Tibial nerve (tissue), 4 donors: ENCODE measurements at regions not wholly inside any gene's neighbourhood (a gene's known extent, or its start where the extent isn't known, plus 50 kb on each side); places are given as distances from the start of the nearest gene placed in this dataset.
A peak's percentile ranks its signal among the peaks of the same experiment; 100 is the strongest.

Experiments
- DNase-seq, 2 donors: peaks; one replicate each; pipeline ENCODE4 v3.0.0-alpha.2; 2019; ENCODE audit warnings: low spot score in 2 of 2
- H3K27ac ChIP-seq, 4 donors: fragments of 200-600 bp; sonication (generic) in 3 of 4; one replicate each; pipeline ENCODE4 v1.5.1; 2017 to 2019; ENCODE audit warnings: mild to moderate bottlenecking in 1 of 4
- H3K27me3 ChIP-seq, 2 donors: fragments of 200-600 bp; sonication (generic) in 1 of 2; one replicate each; pipeline versions ENCODE4 v1.5.1 to v1.6.0; 2017 to 2019
- H3K36me3 ChIP-seq, 3 donors: fragments of 200-600 bp; sonication (generic); one replicate each; pipeline ENCODE4 v1.5.1; 2018 to 2019
- H3K4me1 ChIP-seq, 4 donors: fragments of 200-600 bp; sonication (generic) in 3 of 4; one replicate each; pipeline ENCODE4 v1.5.1; 2017 to 2019
- H3K4me3 ChIP-seq, 4 donors: fragments of 200-600 bp; sonication (generic) in 3 of 4; one replicate each; pipeline ENCODE4 v1.5.1; 2017 to 2019; ENCODE audit warnings: mild to moderate bottlenecking in 1 of 4, moderate library complexity in 1 of 4
- H3K9me3 ChIP-seq, 4 donors: fragments of 200-600 bp; sonication (generic) in 3 of 4; one replicate each; pipeline ENCODE4 v1.5.1; 2017 to 2019
- EP300 ChIP-seq, 2 donors: sonication (generic); formaldehyde crosslinking; IDR thresholded peaks; one replicate each; pipeline ENCODE4 v1.6.1; 2017; ENCODE audit warnings: antibody characterized with exemption in 2 of 2, mild to moderate bottlenecking in 1 of 2
- POLR2A ChIP-seq, 2 donors: fragments of 450-650 bp; IDR thresholded peaks; one replicate each; pipeline ENCODE4 v1.6.1; 2017; ENCODE audit warnings: antibody characterized with exemption in 2 of 2, mild to moderate bottlenecking in 2 of 2, moderate library complexity in 2 of 2
- WGBS, 2 donors: methylation state at CpG; one replicate each; pipeline ENCODE4 v1.1.5; 2018; 5-methylcytosine and 5-hydroxymethylcytosine counted together
- TF ChIP-seq, protein P1 (sequence below), 5 experiments: fragments of 200-600 bp in 3 of 5; fragments of 450-650 bp in 2 of 5; sonication (generic) in 3 of 5; IDR thresholded peaks; one replicate each; pipeline ENCODE4 v1.5.1; 2016 to 2019; ENCODE audit warnings: antibody characterized with exemption in 5 of 5, mild to moderate bottlenecking in 3 of 5, moderate library complexity in 2 of 5

DNA sequence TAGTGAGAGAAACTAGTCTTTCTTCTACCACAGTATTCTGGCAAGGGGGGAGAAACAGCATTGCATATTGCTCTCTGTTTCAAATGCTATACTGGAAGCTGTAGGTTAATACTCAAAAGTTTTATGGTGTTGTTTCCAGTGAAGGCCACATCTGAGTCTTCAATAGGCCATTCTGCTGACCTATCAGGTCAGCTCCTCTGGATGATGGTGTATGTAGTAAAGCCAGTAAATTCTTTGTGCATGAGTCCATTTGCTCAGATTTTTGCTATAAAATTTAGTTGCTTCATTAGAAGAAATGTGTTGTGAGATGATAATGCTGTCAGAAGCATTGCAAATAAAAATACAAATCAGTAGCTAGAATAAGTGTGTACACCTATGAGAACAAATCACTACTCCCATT lies 64.9 kb upstream of the RBMS3 start:
- no peak overlapping the region for H3K27ac ChIP-seq
- no peaks in the 10 kb centered on the region for H3K9me3 ChIP-seq
- no peaks in the 10 kb centered on the region for H3K27me3 ChIP-seq
- TF ChIP-seq POLR2A (IDR thresholded peaks at IDR 0.05) (no peak), EP300 (IDR thresholded peaks at IDR 0.05) (no peak)
- TF ChIP-seq, protein P1, sequence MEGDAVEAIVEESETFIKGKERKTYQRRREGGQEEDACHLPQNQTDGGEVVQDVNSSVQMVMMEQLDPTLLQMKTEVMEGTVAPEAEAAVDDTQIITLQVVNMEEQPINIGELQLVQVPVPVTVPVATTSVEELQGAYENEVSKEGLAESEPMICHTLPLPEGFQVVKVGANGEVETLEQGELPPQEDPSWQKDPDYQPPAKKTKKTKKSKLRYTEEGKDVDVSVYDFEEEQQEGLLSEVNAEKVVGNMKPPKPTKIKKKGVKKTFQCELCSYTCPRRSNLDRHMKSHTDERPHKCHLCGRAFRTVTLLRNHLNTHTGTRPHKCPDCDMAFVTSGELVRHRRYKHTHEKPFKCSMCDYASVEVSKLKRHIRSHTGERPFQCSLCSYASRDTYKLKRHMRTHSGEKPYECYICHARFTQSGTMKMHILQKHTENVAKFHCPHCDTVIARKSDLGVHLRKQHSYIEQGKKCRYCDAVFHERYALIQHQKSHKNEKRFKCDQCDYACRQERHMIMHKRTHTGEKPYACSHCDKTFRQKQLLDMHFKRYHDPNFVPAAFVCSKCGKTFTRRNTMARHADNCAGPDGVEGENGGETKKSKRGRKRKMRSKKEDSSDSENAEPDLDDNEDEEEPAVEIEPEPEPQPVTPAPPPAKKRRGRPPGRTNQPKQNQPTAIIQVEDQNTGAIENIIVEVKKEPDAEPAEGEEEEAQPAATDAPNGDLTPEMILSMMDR (IDR thresholded peaks at IDR 0.05), result no peak
- H3K4me1 ChIP-seq, result no peaks in the 10 kb centered on the region
- no peak for DNase-seq
- no peaks in the 10 kb centered on the region for H3K36me3 ChIP-seq
- H3K4me3 ChIP-seq, result no peak overlapping the region

DNA sequence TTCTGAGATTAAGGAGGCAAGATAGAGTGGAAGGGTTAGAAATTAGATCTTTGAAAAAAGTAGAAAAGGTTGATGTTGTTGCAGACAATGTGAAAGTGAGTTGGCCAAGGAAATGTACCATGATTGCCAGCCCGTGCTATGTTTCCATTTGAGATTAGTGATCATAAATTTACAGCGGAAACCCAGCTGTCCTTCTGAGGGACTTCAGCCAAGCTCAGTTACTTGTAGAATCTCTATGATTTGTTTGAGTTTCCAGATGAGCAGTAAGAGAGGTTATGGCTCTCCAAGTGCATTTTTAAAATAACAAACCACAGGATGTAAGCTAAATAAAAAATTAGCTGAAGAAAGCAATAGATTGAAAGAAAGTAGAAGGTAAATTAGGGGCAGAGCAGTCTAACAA lies 54.2 kb upstream of the RBMS3 start:
- no peak for DNase-seq
- Histone ChIP-seq H3K4me3 (no peak overlapping the region), H3K4me1 (peaks cover 0 to 5% (median 0%) of the 10 kb centered on the region in 4 donors), H3K36me3 (no peaks in the 10 kb centered on the region), H3K27me3 (no peaks in the 10 kb centered on the region), H3K27ac (peak overlapping the region in 1 of 4 donors; percentile 0), H3K9me3 (peaks cover 0 to 3% (median 0%) of the 10 kb centered on the region in 4 donors)
- TF ChIP-seq, protein P1 (IDR thresholded peaks at IDR 0.05), result no peak
- TF ChIP-seq EP300 (IDR thresholded peaks at IDR 0.05) (no peak), POLR2A (IDR thresholded peaks at IDR 0.05) (no peak)
- WGBS, 2 donors, result 32 to 38% methylated on average over 2 of the region's 2 CpGs

DNA sequence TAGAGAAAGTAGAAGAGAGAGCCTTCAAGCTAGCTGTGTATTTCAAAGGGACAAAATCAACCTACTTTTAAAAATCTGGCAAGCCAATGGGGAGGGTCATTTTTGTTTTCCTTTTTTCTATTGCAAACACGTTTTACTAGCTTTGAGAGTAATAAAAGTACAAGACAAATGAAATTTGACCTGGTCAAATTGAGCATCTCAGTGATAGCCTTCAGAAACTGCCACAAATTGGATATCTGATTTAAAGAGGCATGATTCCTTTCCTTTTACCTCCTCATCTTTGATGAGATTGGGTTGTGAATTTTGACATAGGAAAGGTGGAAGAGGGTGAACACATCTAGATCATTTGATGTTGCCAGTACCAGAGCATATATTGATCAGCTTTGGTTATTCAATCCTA lies 53.6 kb upstream of the RBMS3 start:
- TF ChIP-seq, protein P1 (IDR thresholded peaks at IDR 0.05), result no peak
- TF ChIP-seq EP300 (IDR thresholded peaks at IDR 0.05), result no peak
- TF ChIP-seq POLR2A (IDR thresholded peaks at IDR 0.05), result no peak
- Histone ChIP-seq H3K9me3 (peaks cover 0 to 3% (median 0%) of the 10 kb centered on the region in 4 donors), H3K36me3 (no peaks in the 10 kb centered on the region), H3K4me3 (no peak overlapping the region), H3K4me1 (peaks cover 0 to 5% (median 0%) of the 10 kb centered on the region in 4 donors), H3K27ac (peak overlapping the region in 1 of 4 donors; percentile 0), H3K27me3 (no peaks in the 10 kb centered on the region)
- no peak for DNase-seq
- WGBS, 2 donors, result 15 to 16% methylated on average over 1 of the region's 1 CpG
